HL-60 (cell line): ENCODE measurements at regions not wholly inside any gene's neighbourhood (a gene's known extent, or its start where the extent isn't known, plus 50 kb on each side); places are given as distances from the start of the nearest gene placed in this dataset.

ENCODE experiments used
- DNase-seq, 2 experiments: peaks; one replicate each; pipeline ENCODE4 v3.0.0-alpha.2; 2010 to 2020; ENCODE audit warnings: low read depth in 1 of 2, low spot score in 1 of 2
- H3K27ac ChIP-seq: fragments of 250-450 bp; sonication (Bioruptor Pico); replicated peaks from 2 replicates; pipeline ENCODE4 v1.5.1; 2020; ENCODE audit warnings: mild to moderate bottlenecking, moderate library complexity
- H3K27me3 ChIP-seq: fragments of 250-450 bp; sonication (Bioruptor Pico); 2 replicates; pipeline ENCODE4 v1.5.1; 2021; ENCODE audit warnings: mild to moderate bottlenecking, moderate library complexity; ENCODE audit not compliant: insufficient read depth, poor library complexity, severe bottlenecking
- H3K4me3 ChIP-seq: replicated peaks from 2 replicates; pipeline ENCODE4 v1.5.1; 2011; ENCODE audit warnings: mild to moderate bottlenecking, control low read depth, low read length; ENCODE audit not compliant: insufficient read depth
- CTCF ChIP-seq: IDR thresholded peaks from one replicate; pipeline ENCODE4 v1.5.1; 2011; ENCODE audit warnings: low read length, control low read depth, inconsistent platforms; ENCODE audit not compliant: insufficient read depth
- GABPA ChIP-seq: IDR thresholded peaks from 2 replicates; pipeline ENCODE4 v1.6.1; 2012; ENCODE audit warnings: low read depth
- POLR2AphosphoS5 ChIP-seq: IDR thresholded peaks from 2 replicates; pipeline ENCODE4 v1.6.1; 2012; ENCODE audit warnings: low read depth
- REST ChIP-seq: IDR thresholded peaks from 2 replicates; pipeline ENCODE4 v1.6.1; 2012; ENCODE audit warnings: low read depth; ENCODE audit not compliant: insufficient replicate concordance
- SPI1 ChIP-seq: IDR thresholded peaks from 2 replicates; pipeline ENCODE4 v1.6.1; 2012; ENCODE audit warnings: low read depth, mild to moderate bottlenecking, borderline replicate concordance

GRCh38 chr21:24868117-24868516 lies 739.2 kb downstream of the MRPL39 start:
- Histone ChIP-seq H3K27ac (no peak overlapping the region), H3K4me3 (no peak overlapping the region), H3K27me3 (no peaks in the 10 kb centered on the region)
- TF ChIP-seq REST, result no peak
- no peak for TF ChIP-seq SPI1
- no peak for TF ChIP-seq POLR2AphosphoS5
- no peak for TF ChIP-seq CTCF
- no peak for DNase-seq

GRCh38 chr21:24861471-24861870 lies 745.8 kb downstream of the MRPL39 start:
- no peak overlapping the region for H3K4me3 ChIP-seq
- TF ChIP-seq POLR2AphosphoS5, result no peak
- no peak for TF ChIP-seq GABPA
- no peak for TF ChIP-seq REST
- TF ChIP-seq SPI1, result no peak
- no peak for TF ChIP-seq CTCF
- no peak for DNase-seq
- no peaks in the 10 kb centered on the region for H3K27me3 ChIP-seq
- no peak overlapping the region for H3K27ac ChIP-seq

- H3K27me3 ChIP-seq, result no peaks in the 10 kb centered on the region
- TF ChIP-seq GABPA, result no peak
- H3K4me3 ChIP-seq, result no peak overlapping the region
- no peak overlapping the region for H3K27ac ChIP-seq
- DNase-seq, result no peak
Observed at GRCh38 chr21:24856326-24856725, 751.0 kb downstream of the MRPL39 start.

GRCh38 chr21:24852610-24853195 lies 754.6 kb downstream of the MRPL39 start:
- no peaks in the 10 kb centered on the region for H3K27me3 ChIP-seq
- no peak overlapping the region for H3K4me3 ChIP-seq
- H3K27ac ChIP-seq, result no peak overlapping the region
- no peak for DNase-seq
- TF ChIP-seq REST (no peak), SPI1 (no peak)
